ENCODE measurements at regions not wholly inside any gene's neighbourhood (a gene's known extent, or its start where the extent isn't known, plus 50 kb on each side); places are given as distances from the start of the nearest gene placed in this dataset.

GRCh38 chr12:87642245-87642644 lies 387.0 kb downstream of the C12orf50 start:
- H3K27me3 ChIP-seq (ENCODE audit: control insufficient read depth, insufficient read depth, low read length): no peaks in the 10 kb centered on the region
- no peaks in the 10 kb centered on the region for H3K4me1 ChIP-seq (ENCODE audit: control insufficient read depth, insufficient read depth, low read length, poor library complexity, severe bottlenecking)
- Mint-ChIP-seq H3K4me1 (no peaks in the 10 kb centered on the region), H3K27me3 (no peaks in the 10 kb centered on the region), H3K36me3 (no peaks in the 10 kb centered on the region), H3K27ac (no peak overlapping the region), H3K4me3 (no peak overlapping the region), H3K9me3 (peaks cover 0 to 12% (median 3%) of the 10 kb centered on the region in 7 donors)
- no peak overlapping the region for H3K27ac ChIP-seq (ENCODE audit: insufficient read depth, low read length, poor library complexity, severe bottlenecking)
- ATAC-seq (ENCODE audit: low read depth in 2 of 2) (no peak), DNase-seq (no peak)
- H3K4me3 ChIP-seq (ENCODE audit: low read depth, low read length): no peak overlapping the region
- no peaks in the 10 kb centered on the region for H3K36me3 ChIP-seq (ENCODE audit: control insufficient read depth, insufficient read depth, low read length)
- no peaks in the 10 kb centered on the region for H3K9me3 ChIP-seq (ENCODE audit: control insufficient read depth in 2 of 2, low read length in 2 of 2)

- Mint-ChIP-seq H3K27ac (no peak overlapping the region), H3K4me1 (no peaks in the 10 kb centered on the region), H3K9me3 (peaks cover 0 to 7% (median 2%) of the 10 kb centered on the region in 7 donors), H3K4me3 (no peak overlapping the region), H3K36me3 (no peaks in the 10 kb centered on the region), H3K27me3 (no peaks in the 10 kb centered on the region)
- Histone ChIP-seq H3K27me3 (ENCODE audit: control insufficient read depth, insufficient read depth, low read length) (no peaks in the 10 kb centered on the region), H3K4me3 (ENCODE audit: low read depth, low read length) (no peak overlapping the region), H3K4me1 (ENCODE audit: control insufficient read depth, insufficient read depth, low read length, poor library complexity, severe bottlenecking) (no peaks in the 10 kb centered on the region), H3K9me3 (ENCODE audit: control insufficient read depth in 2 of 2, low read length in 2 of 2) (peaks cover 0 to 10% of the 10 kb centered on the region in 2 experiments), H3K27ac (ENCODE audit: insufficient read depth, low read length, poor library complexity, severe bottlenecking) (no peak overlapping the region), H3K36me3 (ENCODE audit: control insufficient read depth, insufficient read depth, low read length) (no peaks in the 10 kb centered on the region)
- no peak for DNase-seq
- ATAC-seq (ENCODE audit: low read depth in 2 of 2): no peak
These were observed 411.0 kb downstream of the C12orf50 start for GRCh38 chr12:87618199-87618598.

- Histone ChIP-seq H3K27me3 (ENCODE audit: control insufficient read depth, insufficient read depth, low read length) (no peaks in the 10 kb centered on the region), H3K36me3 (ENCODE audit: control insufficient read depth, insufficient read depth, low read length) (no peaks in the 10 kb centered on the region), H3K4me1 (ENCODE audit: control insufficient read depth, insufficient read depth, low read length, poor library complexity, severe bottlenecking) (no peaks in the 10 kb centered on the region), H3K4me3 (ENCODE audit: low read depth, low read length) (no peak overlapping the region), H3K27ac (ENCODE audit: insufficient read depth, low read length, poor library complexity, severe bottlenecking) (no peak overlapping the region), H3K9me3 (ENCODE audit: control insufficient read depth in 2 of 2, low read length in 2 of 2) (peaks cover 0 to 3% of the 10 kb centered on the region in 2 experiments)
- Mint-ChIP-seq H3K4me1 (no peaks in the 10 kb centered on the region), H3K9me3 (peaks cover 0 to 7% (median 1%) of the 10 kb centered on the region in 7 donors), H3K27ac (no peak overlapping the region), H3K36me3 (no peaks in the 10 kb centered on the region), H3K4me3 (no peak overlapping the region), H3K27me3 (no peaks in the 10 kb centered on the region)
- DNase-seq: no peak
- no peak for ATAC-seq (ENCODE audit: low read depth in 2 of 2)
These were observed 416.2 kb downstream of the C12orf50 start for GRCh38 chr12:87612996-87613395.

GRCh38 chr12:87608321-87608720 lies 420.9 kb downstream of the C12orf50 start:
- H3K27me3 ChIP-seq (ENCODE audit: control insufficient read depth, insufficient read depth, low read length): no peaks in the 10 kb centered on the region
- no peak overlapping the region for H3K27ac ChIP-seq (ENCODE audit: insufficient read depth, low read length, poor library complexity, severe bottlenecking)
- DNase-seq (no peak), ATAC-seq (ENCODE audit: low read depth in 2 of 2) (no peak)
- H3K4me3 ChIP-seq (ENCODE audit: low read depth, low read length): no peak overlapping the region
- H3K9me3 Mint-ChIP-seq: peaks cover 0 to 20% (median 5%) of the 10 kb centered on the region in 7 donors
- H3K36me3 Mint-ChIP-seq: no peaks in the 10 kb centered on the region
- H3K36me3 ChIP-seq (ENCODE audit: control insufficient read depth, insufficient read depth, low read length): no peaks in the 10 kb centered on the region
- H3K27me3 Mint-ChIP-seq: no peaks in the 10 kb centered on the region
- H3K9me3 ChIP-seq (ENCODE audit: control insufficient read depth in 2 of 2, low read length in 2 of 2): no peaks in the 10 kb centered on the region
- no peak overlapping the region for H3K4me3 Mint-ChIP-seq
- H3K27ac Mint-ChIP-seq: no peak overlapping the region
- H3K4me1 Mint-ChIP-seq: no peaks in the 10 kb centered on the region
- H3K4me1 ChIP-seq (ENCODE audit: control insufficient read depth, insufficient read depth, low read length, poor library complexity, severe bottlenecking): no peaks in the 10 kb centered on the region

- no peaks in the 10 kb centered on the region for H3K4me1 ChIP-seq (ENCODE audit: control insufficient read depth, insufficient read depth, low read length, poor library complexity, severe bottlenecking)
- H3K4me3 ChIP-seq (ENCODE audit: low read depth, low read length): no peak overlapping the region
- H3K9me3 ChIP-seq (ENCODE audit: control insufficient read depth in 2 of 2, low read length in 2 of 2): no peaks in the 10 kb centered on the region
- Mint-ChIP-seq H3K27ac (no peak overlapping the region), H3K36me3 (no peaks in the 10 kb centered on the region), H3K27me3 (no peaks in the 10 kb centered on the region), H3K4me3 (no peak overlapping the region), H3K9me3 (peaks cover 0 to 20% (median 2%) of the 10 kb centered on the region in 7 donors), H3K4me1 (no peaks in the 10 kb centered on the region)
- H3K36me3 ChIP-seq (ENCODE audit: control insufficient read depth, insufficient read depth, low read length): no peaks in the 10 kb centered on the region
- H3K27ac ChIP-seq (ENCODE audit: insufficient read depth, low read length, poor library complexity, severe bottlenecking): no peak overlapping the region
- no peaks in the 10 kb centered on the region for H3K27me3 ChIP-seq (ENCODE audit: control insufficient read depth, insufficient read depth, low read length)
- ATAC-seq (ENCODE audit: low read depth in 2 of 2) (no peak), DNase-seq (no peak)
These were observed 425.5 kb downstream of the C12orf50 start for GRCh38 chr12:87603727-87604126.

- ATAC-seq (ENCODE audit: low read depth in 2 of 2) (no peak), DNase-seq (no peak)
- H3K36me3 ChIP-seq (ENCODE audit: control insufficient read depth, insufficient read depth, low read length): no peaks in the 10 kb centered on the region
- Mint-ChIP-seq H3K4me1 (no peaks in the 10 kb centered on the region), H3K27me3 (no peaks in the 10 kb centered on the region), H3K9me3 (peaks cover 0 to 12% (median 4%) of the 10 kb centered on the region in 7 donors), H3K27ac (no peak overlapping the region), H3K4me3 (no peak overlapping the region), H3K36me3 (no peaks in the 10 kb centered on the region)
- no peaks in the 10 kb centered on the region for H3K4me1 ChIP-seq (ENCODE audit: control insufficient read depth, insufficient read depth, low read length, poor library complexity, severe bottlenecking)
- H3K27ac ChIP-seq (ENCODE audit: insufficient read depth, low read length, poor library complexity, severe bottlenecking): no peak overlapping the region
- H3K4me3 ChIP-seq (ENCODE audit: low read depth, low read length): no peak overlapping the region
- H3K9me3 ChIP-seq (ENCODE audit: control insufficient read depth in 2 of 2, low read length in 2 of 2): no peaks in the 10 kb centered on the region
- H3K27me3 ChIP-seq (ENCODE audit: control insufficient read depth, insufficient read depth, low read length): no peaks in the 10 kb centered on the region
These were observed 429.7 kb downstream of the C12orf50 start for GRCh38 chr12:87599459-87599858.

- Histone ChIP-seq H3K9me3 (ENCODE audit: control insufficient read depth in 2 of 2, low read length in 2 of 2) (no peaks in the 10 kb centered on the region), H3K36me3 (ENCODE audit: control insufficient read depth, insufficient read depth, low read length) (no peaks in the 10 kb centered on the region), H3K27ac (ENCODE audit: insufficient read depth, low read length, poor library complexity, severe bottlenecking) (no peak overlapping the region), H3K4me3 (ENCODE audit: low read depth, low read length) (no peak overlapping the region), H3K27me3 (ENCODE audit: control insufficient read depth, insufficient read depth, low read length) (no peaks in the 10 kb centered on the region), H3K4me1 (ENCODE audit: control insufficient read depth, insufficient read depth, low read length, poor library complexity, severe bottlenecking) (no peaks in the 10 kb centered on the region)
- Mint-ChIP-seq H3K36me3 (no peaks in the 10 kb centered on the region), H3K4me3 (no peak overlapping the region), H3K27ac (no peak overlapping the region), H3K9me3 (peaks cover 0 to 5% (median 4%) of the 10 kb centered on the region in 7 donors), H3K27me3 (no peaks in the 10 kb centered on the region), H3K4me1 (no peaks in the 10 kb centered on the region)
- no peak for DNase-seq
- ATAC-seq (ENCODE audit: low read depth in 2 of 2): no peak
These were observed 432.1 kb downstream of the C12orf50 start for GRCh38 chr12:87597114-87597513.

GRCh38 chr12:87596636-87597035 lies 432.6 kb downstream of the C12orf50 start:
- DNase-seq (no peak), ATAC-seq (ENCODE audit: low read depth in 2 of 2) (no peak)
- H3K4me1 Mint-ChIP-seq: no peaks in the 10 kb centered on the region
- H3K4me3 Mint-ChIP-seq: no peak overlapping the region
- H3K27ac Mint-ChIP-seq: no peak overlapping the region
- H3K36me3 ChIP-seq (ENCODE audit: control insufficient read depth, insufficient read depth, low read length): no peaks in the 10 kb centered on the region
- H3K27me3 Mint-ChIP-seq: no peaks in the 10 kb centered on the region
- peaks cover 0 to 5% (median 4%) of the 10 kb centered on the region in 7 donors for H3K9me3 Mint-ChIP-seq
- no peaks in the 10 kb centered on the region for H3K9me3 ChIP-seq (ENCODE audit: control insufficient read depth in 2 of 2, low read length in 2 of 2)
- H3K4me3 ChIP-seq (ENCODE audit: low read depth, low read length): no peak overlapping the region
- H3K27me3 ChIP-seq (ENCODE audit: control insufficient read depth, insufficient read depth, low read length): no peaks in the 10 kb centered on the region
- no peak overlapping the region for H3K27ac ChIP-seq (ENCODE audit: insufficient read depth, low read length, poor library complexity, severe bottlenecking)
- no peaks in the 10 kb centered on the region for H3K36me3 Mint-ChIP-seq
- no peaks in the 10 kb centered on the region for H3K4me1 ChIP-seq (ENCODE audit: control insufficient read depth, insufficient read depth, low read length, poor library complexity, severe bottlenecking)
